ENCODE measurements at regions not wholly inside any gene's neighbourhood (a gene's known extent, or its start where the extent isn't known, plus 50 kb on each side); places are given as distances from the start of the nearest gene placed in this dataset.

GRCh38 chr2:150101947-150102346 lies 385.5 kb downstream of the RND3 start:
- no peak for TF ChIP-seq CTCF (conservative IDR thresholded peaks at IDR 0.05; ENCODE audit: control insufficient read depth, insufficient read depth, low read depth, low read length)
- no peak for DNase-seq (ENCODE audit: low read depth)
- H3K4me3 ChIP-seq (ENCODE audit: control insufficient read depth, low read depth, low read length): no peak overlapping the region

DNA sequence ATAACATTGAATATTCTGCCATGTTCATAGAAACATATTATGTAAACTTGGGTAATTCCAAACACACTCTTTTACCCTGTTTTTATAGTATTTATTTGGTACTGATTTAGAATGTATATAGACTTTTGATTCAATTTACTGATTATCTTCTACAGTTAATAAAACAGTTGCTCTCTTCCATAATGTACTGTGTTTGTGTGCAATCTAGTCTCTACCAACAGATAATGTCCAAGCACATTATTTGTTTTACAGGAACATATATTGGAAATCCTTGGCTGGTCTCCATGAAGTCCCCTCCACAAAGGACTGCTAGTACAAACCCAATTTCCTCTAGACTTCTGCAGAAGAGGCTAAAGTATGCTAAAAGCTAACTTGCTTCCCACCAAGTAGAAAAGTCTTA lies 386.6 kb downstream of the RND3 start:
- no peak for TF ChIP-seq CTCF (conservative IDR thresholded peaks at IDR 0.05; ENCODE audit: control insufficient read depth, insufficient read depth, low read depth, low read length)
- no peak for DNase-seq (ENCODE audit: low read depth)
- H3K4me3 ChIP-seq (ENCODE audit: control insufficient read depth, low read depth, low read length): no peak overlapping the region

DNA sequence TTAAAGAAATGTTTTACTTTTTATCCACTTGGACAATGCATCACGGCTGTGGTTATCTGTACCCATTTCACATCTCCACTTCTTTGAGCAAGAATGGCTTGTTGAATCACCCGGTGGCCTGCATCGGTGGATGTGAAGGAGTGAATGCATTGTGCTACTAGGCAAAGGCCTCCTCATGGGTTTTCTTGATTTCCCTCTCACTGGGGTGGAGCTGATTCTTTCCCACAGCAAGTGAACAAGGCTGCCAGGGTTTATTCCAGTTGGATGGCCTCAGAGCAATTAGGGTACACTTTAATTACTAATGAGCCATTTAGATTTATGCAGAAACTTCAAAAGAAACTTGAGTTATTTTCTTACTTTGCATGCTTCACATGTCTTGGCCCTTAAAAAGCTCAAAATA lies 387.1 kb downstream of the RND3 start:
- no peak overlapping the region for H3K4me3 ChIP-seq (ENCODE audit: control insufficient read depth, low read depth, low read length)
- no peak for DNase-seq (ENCODE audit: low read depth)
- no peak for TF ChIP-seq CTCF (conservative IDR thresholded peaks at IDR 0.05; ENCODE audit: control insufficient read depth, insufficient read depth, low read depth, low read length)

- no peak for TF ChIP-seq CTCF (conservative IDR thresholded peaks at IDR 0.05; ENCODE audit: control insufficient read depth, insufficient read depth, low read depth, low read length)
- DNase-seq (ENCODE audit: low read depth): no peak
- H3K4me3 ChIP-seq (ENCODE audit: control insufficient read depth, low read depth, low read length): no peak overlapping the region
These were observed 387.7 kb downstream of the RND3 start for GRCh38 chr2:150099805-150100204.

DNA sequence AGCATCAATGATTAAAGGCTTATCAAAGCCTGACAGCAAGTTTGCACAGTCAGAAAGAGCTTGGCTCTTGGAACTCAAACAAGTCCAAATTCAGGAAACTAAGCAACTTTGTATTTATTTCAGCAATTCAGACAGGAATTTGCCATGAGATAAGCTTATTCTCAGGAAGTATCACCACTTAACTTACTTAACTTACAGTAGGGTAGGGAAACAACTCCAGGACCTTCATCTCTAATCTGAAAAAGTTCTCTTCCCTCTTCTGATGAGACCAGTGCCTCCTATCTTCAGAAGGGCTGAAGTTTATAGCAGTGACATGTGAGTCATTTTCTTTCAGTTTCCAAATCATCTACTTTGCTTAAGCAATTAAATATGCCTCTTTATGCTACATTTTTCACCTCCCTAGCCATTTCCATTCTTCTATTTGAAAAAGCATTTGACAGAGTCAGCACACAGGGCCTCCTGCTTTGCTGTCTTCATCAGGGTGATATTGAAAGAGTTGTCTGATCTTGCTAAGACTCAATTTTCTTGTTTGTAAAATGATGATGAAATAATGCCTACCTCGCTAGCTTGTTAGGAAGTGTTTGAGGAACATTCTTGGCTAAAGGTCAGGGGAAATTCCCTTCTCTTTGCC lies 389.5 kb downstream of the RND3 start:
- DNase-seq (ENCODE audit: low read depth): peak; percentile 41
- no peak overlapping the region for H3K4me3 ChIP-seq (ENCODE audit: control insufficient read depth, low read depth, low read length)

DNA sequence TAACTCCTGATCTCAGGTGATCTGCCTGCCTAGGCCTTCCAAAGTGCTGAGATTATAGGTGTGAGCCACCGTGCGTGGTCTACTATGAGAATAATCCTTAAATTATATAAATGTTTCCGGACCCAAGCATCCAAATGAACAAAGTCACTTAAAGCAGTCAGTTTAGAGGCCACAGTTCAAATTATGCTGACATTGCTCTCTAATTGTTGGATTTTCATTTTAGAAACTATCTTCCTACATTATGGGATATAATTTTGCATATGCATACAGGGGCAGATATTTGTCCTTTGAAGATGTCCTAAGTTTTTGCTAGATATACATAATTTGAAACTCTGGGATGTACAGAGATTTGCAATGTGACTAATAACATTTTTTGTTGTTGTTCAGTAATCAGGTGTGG lies 390.1 kb downstream of the RND3 start:
- no peak overlapping the region for H3K4me3 ChIP-seq (ENCODE audit: control insufficient read depth, low read depth, low read length)
- no peak for DNase-seq (ENCODE audit: low read depth)
- no peak for TF ChIP-seq CTCF (conservative IDR thresholded peaks at IDR 0.05; ENCODE audit: control insufficient read depth, insufficient read depth, low read depth, low read length)

More for the DNA sequence above, 389.5 kb downstream of the RND3 start:
- TF ChIP-seq CTCF (conservative IDR thresholded peaks at IDR 0.05; ENCODE audit: control insufficient read depth, insufficient read depth, low read depth, low read length): peak; percentile 52
